ENCODE measurements at regions not wholly inside any gene's neighbourhood (a gene's known extent, or its start where the extent isn't known, plus 50 kb on each side); places are given as distances from the start of the nearest gene placed in this dataset.

GRCh38 chr4:141371206-141371605 is 150.5 kb downstream of the ZNF330 start:
- TF ChIP-seq CTCF (IDR thresholded peaks at IDR 0.05 in 4 of 5, conservative IDR thresholded peaks at IDR 0.05 in 1 of 5) (no peak), POLR2A (IDR thresholded peaks at IDR 0.05) (no peak)
